ENCODE measurements at regions not wholly inside any gene's neighbourhood (a gene's known extent, or its start where the extent isn't known, plus 50 kb on each side); places are given as distances from the start of the nearest gene placed in this dataset.
"Not testable (repeated sequence)": the region's sequence is repeated elsewhere in the genome, so short reads cannot be mapped to it uniquely, and the experiment has no call there.

GRCh38 chr10:22111705-22112104, 106.1 kb downstream of the EBLN1 start:
- no peaks in the 10 kb centered on the region for H3K36me3 Mint-ChIP-seq (ENCODE audit: insufficient read depth in 2 of 2)
- H3K27ac Mint-ChIP-seq = no peak overlapping the region
- H3K4me3 Mint-ChIP-seq = no peak overlapping the region
- no peaks in the 10 kb centered on the region for H3K9me3 Mint-ChIP-seq
- ATAC-seq (replicated peaks in 1 of 2) (no peak), DNase-seq (no peak)
- H3K4me1 Mint-ChIP-seq (ENCODE audit: low read depth) = no peaks in the 10 kb centered on the region
- H3K27me3 Mint-ChIP-seq (ENCODE audit: low read depth) = peaks cover 10% of the 10 kb centered on the region

DNA sequence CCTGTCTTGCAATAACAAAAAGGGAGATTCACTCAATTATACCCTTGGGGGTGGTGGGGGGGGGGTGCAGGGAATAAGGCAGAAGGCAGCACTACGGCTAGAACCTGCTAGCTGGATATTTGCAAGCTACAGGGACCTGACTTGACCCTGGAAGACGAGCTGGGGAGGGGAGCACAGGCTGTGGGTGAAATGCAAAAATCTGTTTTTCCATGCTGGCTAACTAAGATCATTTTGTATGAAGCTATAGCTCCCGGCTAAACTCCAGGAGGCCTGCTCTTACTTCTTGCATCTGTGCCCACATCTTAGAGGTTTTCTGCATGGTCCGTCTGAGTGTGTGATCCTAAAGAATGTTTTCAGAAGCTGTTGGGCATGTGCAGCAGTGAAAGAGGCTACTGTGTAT, 106.6 kb downstream of the EBLN1 start:
- ATAC-seq (replicated peaks in 1 of 2) (no peak), DNase-seq (no peak)
- Mint-ChIP-seq H3K4me3 (no peak overlapping the region), H3K36me3 (ENCODE audit: insufficient read depth in 2 of 2) (no peaks in the 10 kb centered on the region), H3K9me3 (peaks cover 0 to 2% of the 10 kb centered on the region in 2 donors), H3K27ac (no peak overlapping the region), H3K4me1 (ENCODE audit: low read depth) (no peaks in the 10 kb centered on the region), H3K27me3 (ENCODE audit: low read depth) (peaks cover 10% of the 10 kb centered on the region)

DNA sequence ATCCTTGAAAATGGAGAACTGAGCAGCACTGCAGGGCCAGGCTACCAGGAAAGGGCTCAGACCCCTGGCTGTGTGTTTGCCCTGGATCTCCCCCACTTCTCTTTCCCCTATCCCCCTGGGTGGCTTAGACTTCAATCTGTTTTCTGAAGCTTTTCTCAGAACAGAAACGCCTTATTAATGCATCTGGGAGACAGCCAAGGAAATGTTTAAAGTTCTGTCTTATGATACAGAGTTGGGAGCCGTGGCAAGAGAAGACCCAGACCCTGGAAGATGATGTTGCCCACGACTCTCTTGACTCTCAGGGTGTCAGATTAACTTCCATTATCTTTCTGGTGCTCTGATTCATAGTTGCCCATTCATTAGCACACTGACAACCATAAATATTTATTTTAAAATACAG, 107.1 kb downstream of the EBLN1 start:
- no peaks in the 10 kb centered on the region for H3K36me3 Mint-ChIP-seq (ENCODE audit: insufficient read depth in 2 of 2)
- H3K4me3 Mint-ChIP-seq = no peak overlapping the region
- ATAC-seq (replicated peaks in 1 of 2) (no peak), DNase-seq (no peak)
- peaks cover 10% of the 10 kb centered on the region for H3K27me3 Mint-ChIP-seq (ENCODE audit: low read depth)
- no peak overlapping the region for H3K27ac Mint-ChIP-seq
- H3K4me1 Mint-ChIP-seq (ENCODE audit: low read depth) = no peaks in the 10 kb centered on the region
- peaks cover 0 to 2% of the 10 kb centered on the region in 2 donors for H3K9me3 Mint-ChIP-seq

- no peak for ATAC-seq (replicated peaks in 1 of 2)
- Mint-ChIP-seq H3K4me1 (ENCODE audit: low read depth) (no peaks in the 10 kb centered on the region), H3K36me3 (ENCODE audit: insufficient read depth in 2 of 2) (no peaks in the 10 kb centered on the region), H3K27ac (no peak overlapping the region), H3K27me3 (ENCODE audit: low read depth) (peaks cover 5% of the 10 kb centered on the region), H3K4me3 (no peak overlapping the region), H3K9me3 (peaks cover 0 to 2% of the 10 kb centered on the region in 2 donors)
- no peak for DNase-seq
These were observed 101.7 kb upstream of the DNAJC1 start for GRCh38 chr10:22105270-22105669.

GRCh38 chr10:22103701-22104470, 100.4 kb upstream of the DNAJC1 start:
- peaks cover 3% of the 10 kb centered on the region for H3K27me3 Mint-ChIP-seq (ENCODE audit: low read depth)
- ATAC-seq (replicated peaks in 1 of 2) (peak; percentile 45 to 50), DNase-seq (no peak)
- no peak overlapping the region for H3K27ac Mint-ChIP-seq
- H3K9me3 Mint-ChIP-seq = peaks cover 0 to 2% of the 10 kb centered on the region in 2 donors
- H3K4me3 Mint-ChIP-seq = no peak overlapping the region
- no peaks in the 10 kb centered on the region for H3K36me3 Mint-ChIP-seq (ENCODE audit: insufficient read depth in 2 of 2)
- H3K4me1 Mint-ChIP-seq (ENCODE audit: low read depth) = no peaks in the 10 kb centered on the region

- Mint-ChIP-seq H3K4me1 (ENCODE audit: low read depth) (no peaks in the 10 kb centered on the region), H3K9me3 (no peaks in the 10 kb centered on the region), H3K4me3 (no peak overlapping the region), H3K36me3 (ENCODE audit: insufficient read depth in 2 of 2) (no peaks in the 10 kb centered on the region), H3K27me3 (ENCODE audit: low read depth) (no peaks in the 10 kb centered on the region), H3K27ac (no peak overlapping the region)
- DNase-seq = no peak
- ATAC-seq (replicated peaks in 1 of 2) = no peak
These were observed 94.2 kb upstream of the DNAJC1 start for GRCh38 chr10:22097696-22098095.

DNA sequence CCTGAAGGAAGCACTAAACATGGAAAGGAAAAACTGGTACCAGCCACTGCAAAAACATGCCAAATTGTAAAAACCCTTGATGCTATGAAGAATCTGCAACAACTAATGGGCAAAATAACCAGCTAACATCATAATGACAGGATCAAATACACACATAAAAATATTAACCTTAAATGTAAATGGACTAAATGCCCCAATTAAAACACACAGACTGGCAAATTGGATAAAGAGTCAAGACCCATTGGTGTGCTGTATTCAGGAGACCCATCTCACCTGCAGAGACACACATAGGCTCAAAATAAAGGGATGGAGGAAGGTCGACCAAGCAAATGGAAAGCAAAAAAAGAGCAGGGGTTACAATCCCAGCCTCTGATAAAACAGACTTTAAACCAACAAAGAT, 87.7 kb upstream of the DNAJC1 start:
- not testable (repeated sequence) for H3K9me3 Mint-ChIP-seq; H3K36me3 Mint-ChIP-seq (ENCODE audit: insufficient read depth in 2 of 2); ATAC-seq (replicated peaks in 1 of 2); H3K4me3 Mint-ChIP-seq; DNase-seq; H3K27ac Mint-ChIP-seq; H3K4me1 Mint-ChIP-seq (ENCODE audit: low read depth)
- H3K27me3 Mint-ChIP-seq (ENCODE audit: low read depth) = peaks cover 19% of the 10 kb centered on the region

GRCh38 chr10:22087402-22087738, 83.8 kb upstream of the DNAJC1 start:
- Mint-ChIP-seq H3K27me3 (ENCODE audit: low read depth) (peaks cover 19% of the 10 kb centered on the region), H3K9me3 (peaks cover 0 to 3% of the 10 kb centered on the region in 2 donors), H3K4me3 (no peak overlapping the region), H3K36me3 (ENCODE audit: insufficient read depth in 2 of 2) (peaks cover 0 to 2% of the 10 kb centered on the region in 2 donors), H3K4me1 (ENCODE audit: low read depth) (no peaks in the 10 kb centered on the region), H3K27ac (no peak overlapping the region)
- DNase-seq (no peak), ATAC-seq (replicated peaks in 1 of 2) (no peak)

DNA sequence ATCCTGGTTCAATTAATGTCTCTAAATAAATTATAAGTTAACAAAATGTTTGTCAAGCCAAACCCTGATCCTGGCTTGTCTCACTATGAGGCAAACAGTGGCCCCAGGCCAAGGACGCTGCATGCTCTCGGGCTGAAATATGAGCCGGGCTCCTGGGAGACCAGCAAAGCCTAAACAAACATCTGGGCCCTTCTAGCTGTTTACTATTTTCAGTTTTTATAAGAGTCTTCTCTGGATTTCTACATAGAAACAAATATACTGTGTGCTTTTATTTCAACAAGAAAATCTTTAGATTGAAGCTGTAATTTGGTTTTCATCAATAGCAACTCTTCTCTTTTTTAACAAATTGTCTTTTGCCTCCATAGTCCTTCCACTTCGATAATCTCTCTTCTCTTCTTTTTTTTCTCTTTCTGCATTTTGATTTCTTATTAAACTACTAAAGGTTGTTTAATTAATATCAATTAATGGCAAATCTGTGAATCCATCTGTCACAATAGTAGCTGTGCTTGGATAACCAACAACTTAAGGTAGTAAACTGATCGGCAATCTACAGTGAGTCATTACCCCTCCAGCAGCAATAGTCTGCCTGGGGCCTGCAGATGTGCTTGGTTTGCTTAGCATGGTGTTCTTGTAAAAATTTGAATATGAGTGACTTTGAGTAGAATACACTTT, 83.3 kb upstream of the DNAJC1 start:
- H3K4me1 Mint-ChIP-seq (ENCODE audit: low read depth) = no peaks in the 10 kb centered on the region
- ATAC-seq (replicated peaks in 1 of 2) = no peak
- DNase-seq = no peak
- H3K36me3 Mint-ChIP-seq (ENCODE audit: insufficient read depth in 2 of 2) = peaks cover 0 to 2% of the 10 kb centered on the region in 2 donors
- peaks cover 0 to 1% of the 10 kb centered on the region in 2 donors for H3K9me3 Mint-ChIP-seq
- no peak overlapping the region for H3K27ac Mint-ChIP-seq
- no peak overlapping the region for H3K4me3 Mint-ChIP-seq
- H3K27me3 Mint-ChIP-seq (ENCODE audit: low read depth) = peaks cover 14% of the 10 kb centered on the region

- H3K27ac Mint-ChIP-seq; H3K9me3 Mint-ChIP-seq; H3K4me1 Mint-ChIP-seq (ENCODE audit: low read depth); ATAC-seq (replicated peaks in 1 of 2); H3K4me3 Mint-ChIP-seq; H3K36me3 Mint-ChIP-seq (ENCODE audit: insufficient read depth in 2 of 2); DNase-seq: not testable (repeated sequence)
- H3K27me3 Mint-ChIP-seq (ENCODE audit: low read depth) = peaks cover 19% of the 10 kb centered on the region
These were observed 76.4 kb upstream of the DNAJC1 start for GRCh38 chr10:22079921-22080320.

- no peak overlapping the region for H3K27ac Mint-ChIP-seq
- H3K4me3 Mint-ChIP-seq = no peak overlapping the region
- no peaks in the 10 kb centered on the region for H3K4me1 Mint-ChIP-seq (ENCODE audit: low read depth)
- H3K36me3 Mint-ChIP-seq (ENCODE audit: insufficient read depth in 2 of 2) = peaks cover 8 to 11% of the 10 kb centered on the region in 2 donors
- peaks cover 5% of the 10 kb centered on the region for H3K27me3 Mint-ChIP-seq (ENCODE audit: low read depth)
- peaks cover 12 to 20% of the 10 kb centered on the region in 2 donors for H3K9me3 Mint-ChIP-seq
- ATAC-seq (replicated peaks in 1 of 2) = no peak
- no peak for DNase-seq
These were observed 67.8 kb upstream of the DNAJC1 start for GRCh38 chr10:22071332-22071731.

GRCh38 chr10:22067091-22067490, 63.6 kb upstream of the DNAJC1 start:
- H3K4me1 Mint-ChIP-seq (ENCODE audit: low read depth) = no peaks in the 10 kb centered on the region
- no peak overlapping the region for H3K27ac Mint-ChIP-seq
- no peaks in the 10 kb centered on the region for H3K27me3 Mint-ChIP-seq (ENCODE audit: low read depth)
- DNase-seq (no peak), ATAC-seq (replicated peaks in 1 of 2) (no peak)
- H3K9me3 Mint-ChIP-seq = peaks cover 13 to 22% of the 10 kb centered on the region in 2 donors
- peaks cover 6 to 10% of the 10 kb centered on the region in 2 donors for H3K36me3 Mint-ChIP-seq (ENCODE audit: insufficient read depth in 2 of 2)
- H3K4me3 Mint-ChIP-seq = no peak overlapping the region

DNA sequence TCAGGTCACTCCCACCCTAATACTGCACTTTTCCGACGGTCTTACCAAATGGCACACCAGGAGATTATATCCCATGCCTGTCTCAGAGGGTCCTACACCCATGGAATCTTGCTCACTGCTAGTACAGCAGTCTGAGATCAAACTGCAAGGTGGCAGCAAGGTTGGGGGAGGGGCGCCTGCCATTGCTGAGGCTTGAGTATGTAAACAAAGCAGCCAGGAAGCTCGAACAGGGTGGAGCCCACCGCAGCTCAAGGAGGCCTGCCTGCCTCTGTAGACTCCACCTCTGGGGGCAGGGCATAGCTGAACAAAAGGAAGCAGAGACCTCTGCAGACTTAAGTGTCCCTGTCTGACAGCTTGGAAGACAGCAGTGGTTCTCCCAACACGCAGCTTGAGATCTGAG, 57.5 kb upstream of the DNAJC1 start:
- H3K27ac Mint-ChIP-seq; H3K4me1 Mint-ChIP-seq (ENCODE audit: low read depth): not testable (repeated sequence)

GRCh38 chr10:22058201-22058600, 54.7 kb upstream of the DNAJC1 start:
- Mint-ChIP-seq H3K4me3 (no peak overlapping the region), H3K9me3 (peaks cover 4% of the 10 kb centered on the region in 2 donors), H3K27ac (no peak overlapping the region), H3K4me1 (ENCODE audit: low read depth) (peaks cover 4% of the 10 kb centered on the region), H3K27me3 (ENCODE audit: low read depth) (no peaks in the 10 kb centered on the region), H3K36me3 (ENCODE audit: insufficient read depth in 2 of 2) (no peaks in the 10 kb centered on the region)
- ATAC-seq (replicated peaks in 1 of 2) (no peak), DNase-seq (no peak)

More for the DNA sequence above, 57.5 kb upstream of the DNAJC1 start:
- not testable (repeated sequence) for ATAC-seq (replicated peaks in 1 of 2); H3K27me3 Mint-ChIP-seq (ENCODE audit: low read depth); H3K4me3 Mint-ChIP-seq; H3K36me3 Mint-ChIP-seq (ENCODE audit: insufficient read depth in 2 of 2); DNase-seq
- H3K9me3 Mint-ChIP-seq = peaks cover 8 to 10% of the 10 kb centered on the region in 2 donors

Data from activated T-cell treated with anti-CD3 and anti-CD28 coated beads, Interleukin-2, amount 50 U/mL, for 72 hours (primary cell).